Astrocyte of the hippocampus (primary cell): ENCODE measurements at regions not wholly inside any gene's neighbourhood (a gene's known extent, or its start where the extent isn't known, plus 50 kb on each side); places are given as distances from the start of the nearest gene placed in this dataset.

Experiments
- DNase-seq: peaks from one replicate; pipeline ENCODE4 v3.0.0; 2011; ENCODE audit warnings: low read depth, low spot score

- DNase-seq: peak; percentile 48
Observed at GRCh38 chr22:45094825-45095224, 68.9 kb upstream of the NUP50 start.

- peak; percentile 85 for DNase-seq
Observed at GRCh38 chr22:45096256-45096907, 67.3 kb upstream of the NUP50 start.

- no peak for DNase-seq
Observed at GRCh38 chr22:45097061-45097460, 66.7 kb upstream of the NUP50 start.

- no peak for DNase-seq
Observed at GRCh38 chr22:45098056-45098455, 65.7 kb upstream of the NUP50 start.

- no peak for DNase-seq
Observed at GRCh38 chr22:45099961-45100360, 63.8 kb upstream of the NUP50 start.

GRCh38 chr22:45101515-45102227 lies 62.1 kb upstream of the NUP50 start:
- peak; percentile 76 for DNase-seq

- DNase-seq: no peak
Observed at GRCh38 chr22:45102896-45103420, 60.8 kb upstream of the NUP50 start.

GRCh38 chr22:45103756-45104155 lies 60.0 kb upstream of the NUP50 start:
- no peak for DNase-seq

- no peak for DNase-seq
Observed at GRCh38 chr22:45104313-45104712, 59.4 kb upstream of the NUP50 start.

- peak; percentile 30 for DNase-seq
Observed at GRCh38 chr22:45105281-45105702, 58.4 kb upstream of the NUP50 start.

- no peak for DNase-seq
Observed at GRCh38 chr22:45107671-45108070, 56.1 kb upstream of the NUP50 start.

- DNase-seq: no peak
Observed at GRCh38 chr22:45112136-45112879, 51.4 kb upstream of the NUP50 start.
